Glutamatergic neuron (in vitro differentiated cells): ENCODE measurements at regions not wholly inside any gene's neighbourhood (a gene's known extent, or its start where the extent isn't known, plus 50 kb on each side); places are given as distances from the start of the nearest gene placed in this dataset.
A peak's percentile ranks its signal among the peaks of the same experiment; 100 is the strongest.

ENCODE experiments used
- DNase-seq: peaks from one replicate; pipeline ENCODE4 v3.0.0; 2022
- H3K27ac Mint-ChIP-seq: one replicate; pipeline ENCODE4 v1.8.0; 2020; ENCODE audit warnings: mild to moderate bottlenecking, mixed read lengths, inconsistent platforms; ENCODE audit not compliant: unreplicated experiment
- H3K27me3 Mint-ChIP-seq: one replicate; pipeline ENCODE4 v1.8.0; 2020; ENCODE audit warnings: mild to moderate bottlenecking, moderate library complexity, mixed read lengths, inconsistent platforms; ENCODE audit not compliant: unreplicated experiment
- H3K36me3 Mint-ChIP-seq: one replicate; pipeline ENCODE4 v1.8.0; 2020; ENCODE audit warnings: mild to moderate bottlenecking, mixed read lengths, inconsistent platforms; ENCODE audit not compliant: unreplicated experiment
- H3K4me1 Mint-ChIP-seq: one replicate; pipeline ENCODE4 v1.8.0; 2020; ENCODE audit warnings: mild to moderate bottlenecking, low read depth, mixed read lengths, inconsistent platforms; ENCODE audit not compliant: unreplicated experiment
- H3K4me3 Mint-ChIP-seq: one replicate; pipeline ENCODE4 v1.8.0; 2020; ENCODE audit warnings: mild to moderate bottlenecking, mixed read lengths, inconsistent platforms; ENCODE audit not compliant: unreplicated experiment
- H3K9me3 Mint-ChIP-seq: one replicate; pipeline ENCODE4 v1.8.0; 2020; ENCODE audit warnings: mild to moderate bottlenecking, moderate library complexity, mixed read lengths, inconsistent platforms; ENCODE audit not compliant: unreplicated experiment
- CTCF ChIP-seq: fragments of 200-600 bp; sonication (generic); IDR thresholded peaks from one replicate; pipeline ENCODE4 v1.5.0; 2021; ENCODE audit not compliant: partially characterized antibody, unreplicated experiment

DNA sequence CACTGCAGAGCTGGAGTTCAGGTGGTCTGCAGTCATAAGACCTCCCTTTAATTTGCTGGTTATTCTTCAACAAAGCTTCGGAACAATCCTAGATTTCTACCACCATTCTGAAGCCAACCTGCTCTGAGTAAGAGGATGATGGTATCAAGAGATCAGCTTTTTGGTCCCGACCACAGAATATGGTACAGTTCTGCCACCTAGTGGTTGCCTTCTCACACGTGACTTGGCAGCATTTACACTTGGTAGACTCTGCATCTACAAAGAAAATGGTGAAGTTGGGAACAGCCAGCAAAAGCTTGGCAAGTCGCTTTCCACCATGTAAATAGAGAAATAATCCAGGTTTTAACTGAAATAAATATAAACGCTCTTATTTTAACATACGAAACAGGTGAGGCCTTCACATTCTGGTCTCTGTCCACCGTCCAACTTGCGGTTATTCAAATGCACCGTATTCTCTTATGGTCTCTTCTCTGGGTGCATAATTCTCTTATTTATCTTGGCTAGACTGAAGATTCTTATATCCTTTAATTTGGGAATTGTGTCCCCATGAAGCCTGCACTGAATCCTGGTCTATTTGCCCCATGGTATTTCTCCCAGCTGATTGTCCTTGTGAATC is 173.9 kb upstream of the GRM3 start:
- Mint-ChIP-seq H3K4me1 (peaks cover 7% of the 10 kb centered on the region), H3K4me3 (no peak overlapping the region), H3K27ac (peak overlapping the region; percentile 48), H3K27me3 (peaks cover 2% of the 10 kb centered on the region), H3K9me3 (no peaks in the 10 kb centered on the region), H3K36me3 (no peaks in the 10 kb centered on the region)
- DNase-seq = peak; percentile 74
- peak; percentile 91 for TF ChIP-seq CTCF

DNA sequence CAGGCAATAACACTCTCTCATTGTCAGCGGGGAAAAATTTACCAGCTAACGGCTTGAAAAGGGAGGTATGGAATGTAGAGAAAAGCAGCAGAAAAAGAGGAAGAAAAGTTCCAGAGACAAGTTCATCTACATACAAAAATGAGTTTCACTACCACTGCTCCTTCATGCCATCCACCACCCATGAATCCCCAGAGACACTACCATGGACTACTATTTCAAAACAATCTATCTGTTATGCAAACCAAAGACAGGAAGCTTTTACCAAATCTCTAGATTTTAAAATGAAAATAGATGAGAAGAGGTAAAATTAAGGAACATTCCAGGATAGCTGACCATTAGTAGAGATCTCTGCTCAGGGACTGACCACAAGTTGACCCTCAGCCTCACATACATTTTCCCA is 189.0 kb upstream of the GRM3 start:
- Mint-ChIP-seq H3K9me3 (no peaks in the 10 kb centered on the region), H3K4me3 (no peak overlapping the region), H3K36me3 (no peaks in the 10 kb centered on the region), H3K27ac (no peak overlapping the region), H3K4me1 (peaks cover 11% of the 10 kb centered on the region), H3K27me3 (no peaks in the 10 kb centered on the region)
- no peak for DNase-seq
- no peak for TF ChIP-seq CTCF

DNA sequence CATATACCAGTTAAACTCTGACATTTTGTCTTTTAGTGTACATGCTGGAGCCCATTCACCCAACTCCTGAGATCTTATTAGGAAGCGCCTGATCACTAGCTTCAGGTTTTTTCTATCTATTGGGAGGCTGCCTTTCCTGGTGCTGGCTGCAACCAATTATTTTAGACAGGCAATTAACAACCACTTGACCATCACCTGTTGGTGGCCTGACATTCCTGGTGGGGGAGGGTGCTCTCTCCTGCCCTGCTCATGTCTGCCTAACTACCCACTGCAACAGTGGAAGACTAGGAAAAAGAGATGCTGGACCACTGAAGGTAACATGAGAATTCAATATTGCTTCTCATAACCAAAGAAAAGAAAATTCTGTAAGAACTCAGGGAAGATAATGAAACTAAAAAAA is 190.3 kb upstream of the GRM3 start:
- peaks cover 2% of the 10 kb centered on the region for H3K9me3 Mint-ChIP-seq
- no peak overlapping the region for H3K4me3 Mint-ChIP-seq
- no peaks in the 10 kb centered on the region for H3K36me3 Mint-ChIP-seq
- H3K27ac Mint-ChIP-seq = no peak overlapping the region
- H3K4me1 Mint-ChIP-seq = peaks cover 19% of the 10 kb centered on the region
- TF ChIP-seq CTCF = no peak
- no peaks in the 10 kb centered on the region for H3K27me3 Mint-ChIP-seq
- no peak for DNase-seq

DNA sequence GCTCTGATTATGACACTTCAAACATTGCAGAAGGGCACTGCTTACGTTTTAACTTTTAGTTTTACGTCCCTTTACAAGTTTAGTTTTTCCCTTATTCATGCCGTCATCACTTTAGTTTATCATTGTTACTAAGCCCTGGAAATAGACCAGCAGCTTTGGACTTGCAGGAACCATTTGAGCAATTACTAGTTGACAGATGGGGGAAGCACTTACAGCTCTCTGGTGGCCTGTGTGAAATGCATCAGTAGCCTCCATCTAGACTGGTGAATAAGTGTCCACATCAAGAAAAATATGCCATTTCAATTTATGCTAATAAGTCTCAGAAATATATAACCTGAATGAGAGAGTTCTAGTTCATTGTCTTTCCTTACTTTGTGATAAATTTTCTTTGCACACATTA is 194.9 kb upstream of the GRM3 start:
- Mint-ChIP-seq H3K9me3 (peaks cover 2% of the 10 kb centered on the region), H3K4me1 (peaks cover 30% of the 10 kb centered on the region), H3K36me3 (no peaks in the 10 kb centered on the region), H3K27ac (peak overlapping the region; percentile 93), H3K27me3 (no peaks in the 10 kb centered on the region), H3K4me3 (peak overlapping the region; percentile 25)
- TF ChIP-seq CTCF = no peak
- DNase-seq = peak; percentile 20

DNA sequence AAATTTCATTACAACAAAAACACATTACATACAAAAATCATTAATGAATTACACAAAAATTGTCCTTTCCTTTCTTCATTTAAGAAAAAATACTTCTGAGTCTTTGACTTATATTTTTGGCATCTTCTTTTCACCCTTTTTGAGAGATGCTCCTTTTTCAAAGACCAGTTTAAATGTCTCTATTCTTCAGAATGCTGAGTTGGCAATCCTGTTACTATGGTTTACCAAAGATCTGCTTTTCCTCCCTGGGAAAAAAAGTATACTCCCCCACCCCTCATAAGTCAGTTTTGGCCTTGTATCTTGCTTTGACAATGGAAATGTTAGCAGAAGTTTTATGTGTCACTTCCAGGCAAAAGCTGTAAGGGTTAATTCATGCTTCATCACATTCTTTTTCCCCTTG is 198.4 kb upstream of the GRM3 start:
- Mint-ChIP-seq H3K4me3 (no peak overlapping the region), H3K27ac (no peak overlapping the region), H3K27me3 (no peaks in the 10 kb centered on the region), H3K36me3 (no peaks in the 10 kb centered on the region), H3K4me1 (peaks cover 24% of the 10 kb centered on the region), H3K9me3 (peaks cover 2% of the 10 kb centered on the region)
- no peak for TF ChIP-seq CTCF
- no peak for DNase-seq
